ENCODE measurements at regions not wholly inside any gene's neighbourhood (a gene's known extent, or its start where the extent isn't known, plus 50 kb on each side); places are given as distances from the start of the nearest gene placed in this dataset.

DNA sequence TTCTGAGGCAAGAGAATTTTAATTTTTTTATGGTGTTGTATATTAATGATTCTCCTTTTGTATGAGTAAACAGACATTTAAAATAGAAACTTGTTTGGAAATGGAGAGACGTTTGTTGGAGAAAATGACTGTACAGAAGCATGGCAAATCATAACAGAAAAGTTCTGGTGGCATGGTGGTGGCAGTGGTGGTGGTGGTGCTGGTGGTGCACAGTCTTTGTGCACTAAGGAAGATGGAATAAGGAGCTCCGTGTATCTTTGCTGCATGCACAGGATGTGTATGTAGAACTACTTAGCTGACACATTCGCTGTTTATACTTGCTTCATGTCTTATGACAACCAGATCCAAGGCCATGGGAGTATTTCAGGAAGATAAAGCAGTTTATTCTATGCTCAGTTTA is 294.9 kb downstream of the UTRN start:
- H3K27me3 Mint-ChIP-seq (ENCODE audit: low read depth), result no peaks in the 10 kb centered on the region
- no peak for DNase-seq
- no peaks in the 10 kb centered on the region for H3K9me3 Mint-ChIP-seq
- H3K36me3 Mint-ChIP-seq (ENCODE audit: insufficient read depth), result peaks cover 7% of the 10 kb centered on the region
- ATAC-seq, result no peak
- H3K4me1 Mint-ChIP-seq (ENCODE audit: low read depth), result peaks cover 31% of the 10 kb centered on the region
- H3K4me3 Mint-ChIP-seq, result no peak overlapping the region

DNA sequence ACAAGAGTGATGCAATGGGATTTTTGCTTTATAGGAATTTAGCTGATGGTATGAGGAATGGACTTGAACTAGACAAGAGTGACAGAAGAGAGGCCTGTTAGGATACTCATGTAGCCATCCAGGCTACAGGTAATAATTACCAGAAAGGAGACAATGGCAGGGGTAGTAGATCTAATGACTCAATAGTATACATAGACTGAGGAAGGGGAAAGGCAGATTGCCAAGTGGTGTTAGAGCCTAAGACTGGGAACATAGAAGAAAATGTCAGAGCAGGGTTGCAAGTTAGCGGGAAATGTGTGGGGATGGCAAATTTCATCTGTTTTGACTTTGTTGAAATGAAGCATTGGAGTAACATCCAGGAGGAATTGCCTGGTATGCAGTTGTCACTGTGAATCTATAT is 295.6 kb downstream of the UTRN start:
- peaks cover 24% of the 10 kb centered on the region for H3K4me1 Mint-ChIP-seq (ENCODE audit: low read depth)
- no peak overlapping the region for H3K4me3 Mint-ChIP-seq
- no peaks in the 10 kb centered on the region for H3K9me3 Mint-ChIP-seq
- no peaks in the 10 kb centered on the region for H3K27me3 Mint-ChIP-seq (ENCODE audit: low read depth)
- no peak for DNase-seq
- peaks cover 7% of the 10 kb centered on the region for H3K36me3 Mint-ChIP-seq (ENCODE audit: insufficient read depth)
- ATAC-seq, result no peak

DNA sequence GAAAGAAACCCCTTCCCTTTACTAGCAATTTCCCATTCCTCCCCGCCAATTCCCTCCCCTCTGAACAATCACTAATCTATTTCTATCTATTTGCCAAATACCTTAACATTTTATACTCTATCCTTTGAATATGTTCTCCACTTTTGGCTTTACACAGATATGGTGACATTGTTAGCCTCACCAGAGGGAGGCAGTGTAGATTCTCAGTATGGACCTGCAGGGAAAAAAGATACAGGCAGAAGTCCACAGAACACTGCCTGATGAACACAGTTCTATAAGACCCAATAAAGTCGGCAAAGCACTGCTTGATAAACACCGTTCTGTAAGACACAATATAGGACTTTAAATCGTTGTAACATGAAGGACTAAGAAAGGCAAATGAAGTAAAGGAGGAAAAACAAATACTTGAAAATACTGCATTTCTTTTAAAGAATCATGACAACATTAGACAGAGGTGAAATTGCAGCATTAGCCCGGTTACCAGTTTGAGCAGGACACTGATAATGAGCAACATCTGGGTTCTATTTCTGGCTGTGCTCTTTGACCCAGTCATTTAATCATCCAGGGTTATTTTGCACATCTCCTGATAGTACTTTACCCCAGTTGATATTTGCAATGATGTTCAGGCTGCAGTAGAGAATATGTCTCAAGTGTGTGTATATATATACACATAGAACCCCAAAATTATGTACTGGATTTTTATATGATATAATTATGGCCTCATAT is 296.8 kb downstream of the UTRN start:
- ATAC-seq (no peak), DNase-seq (no peak)
- Mint-ChIP-seq H3K36me3 (ENCODE audit: insufficient read depth) (peaks cover 5% of the 10 kb centered on the region), H3K4me1 (ENCODE audit: low read depth) (peaks cover 26% of the 10 kb centered on the region), H3K4me3 (no peak overlapping the region), H3K9me3 (no peaks in the 10 kb centered on the region), H3K27me3 (ENCODE audit: low read depth) (no peaks in the 10 kb centered on the region)

DNA sequence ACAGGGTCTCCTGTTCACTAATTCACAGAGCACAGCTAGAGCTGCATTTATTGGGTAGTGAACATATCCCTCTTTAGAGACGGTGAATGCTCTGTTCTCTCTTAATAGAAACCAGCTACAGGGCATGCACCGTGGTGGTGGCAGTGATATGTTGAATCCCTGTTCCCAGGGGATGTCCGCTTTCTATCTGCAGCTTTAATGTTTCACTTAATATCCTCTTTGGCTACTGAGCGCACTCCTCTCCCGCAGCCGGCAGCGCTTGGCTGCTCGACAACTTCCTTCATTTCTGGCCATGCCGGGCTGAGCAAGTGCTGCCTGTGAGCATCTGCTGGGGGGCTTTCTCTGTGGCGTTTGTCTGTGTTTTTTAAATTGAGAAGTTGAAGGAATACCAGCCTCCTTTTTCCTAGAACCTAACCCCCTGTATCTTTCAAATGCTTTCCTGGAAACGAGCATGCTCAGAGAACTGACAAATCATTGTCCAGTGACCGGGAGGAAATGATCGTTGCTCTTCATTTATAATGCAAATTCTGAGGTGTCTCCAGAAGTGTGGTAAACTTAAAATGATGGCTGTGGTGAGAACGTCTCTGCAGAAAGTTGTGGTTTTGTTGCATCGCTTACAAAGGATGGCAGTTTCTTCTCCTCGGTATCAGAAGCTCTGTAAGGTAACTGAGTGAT is 297.9 kb downstream of the UTRN start:
- Mint-ChIP-seq H3K9me3 (no peaks in the 10 kb centered on the region), H3K36me3 (ENCODE audit: insufficient read depth) (peaks cover 7% of the 10 kb centered on the region), H3K27me3 (ENCODE audit: low read depth) (no peaks in the 10 kb centered on the region), H3K4me1 (ENCODE audit: low read depth) (peaks cover 26% of the 10 kb centered on the region), H3K4me3 (peak overlapping the region; percentile 82)
- peak; percentile 12 for DNase-seq
- ATAC-seq, result peak; percentile 93 to 95

DNA sequence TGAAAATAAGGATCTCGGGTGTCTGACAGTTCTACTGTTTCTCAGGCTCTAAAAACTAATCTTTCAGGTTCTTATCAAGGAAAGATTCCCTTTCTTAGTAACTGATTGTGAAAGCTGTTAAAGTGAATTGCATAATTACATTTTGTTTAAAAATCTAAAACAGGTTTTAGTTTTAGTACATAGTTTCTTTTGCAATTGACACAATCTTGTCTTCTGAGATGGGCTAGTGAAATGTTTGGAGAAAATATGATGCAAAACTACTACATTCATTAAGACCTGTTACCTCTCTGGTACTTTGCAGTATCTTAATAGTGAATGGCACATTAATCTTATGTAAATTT is 298.4 kb downstream of the UTRN start:
- Mint-ChIP-seq H3K27me3 (ENCODE audit: low read depth) (no peaks in the 10 kb centered on the region), H3K4me3 (peak overlapping the region; percentile 82), H3K4me1 (ENCODE audit: low read depth) (peaks cover 28% of the 10 kb centered on the region), H3K36me3 (ENCODE audit: insufficient read depth) (peaks cover 7% of the 10 kb centered on the region), H3K9me3 (no peaks in the 10 kb centered on the region)
- peak in 1 of 2 donors; percentile 6 for ATAC-seq
- no peak for DNase-seq

DNA sequence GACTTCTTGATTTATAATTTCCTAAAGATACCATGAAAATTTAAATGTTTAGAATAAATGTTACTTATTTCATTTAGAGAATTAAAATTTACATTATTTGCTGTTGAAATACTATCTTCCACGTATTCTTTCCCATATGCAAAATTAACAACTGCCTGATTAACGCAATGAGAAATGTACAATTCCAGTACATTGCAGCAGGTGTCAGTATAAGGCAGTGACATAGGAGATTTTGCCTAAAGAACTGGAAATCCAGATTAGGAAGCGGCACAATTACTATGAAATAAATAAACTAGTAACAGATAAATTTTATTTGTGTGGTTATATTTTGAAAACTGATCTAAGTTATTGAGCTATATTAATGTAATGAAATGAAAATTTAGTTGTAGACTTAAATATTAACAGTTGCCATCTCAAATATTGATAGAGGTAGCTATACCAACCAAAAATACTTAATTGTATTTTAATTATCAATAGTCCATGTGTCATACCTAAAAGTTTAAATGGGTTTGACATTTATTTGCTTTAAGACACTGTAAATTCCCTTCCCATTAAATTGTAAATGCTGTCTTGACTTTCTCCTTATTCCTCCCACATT is 300.2 kb downstream of the UTRN start:
- H3K4me3 Mint-ChIP-seq, result no peak overlapping the region
- H3K4me1 Mint-ChIP-seq (ENCODE audit: low read depth), result peaks cover 25% of the 10 kb centered on the region

DNA sequence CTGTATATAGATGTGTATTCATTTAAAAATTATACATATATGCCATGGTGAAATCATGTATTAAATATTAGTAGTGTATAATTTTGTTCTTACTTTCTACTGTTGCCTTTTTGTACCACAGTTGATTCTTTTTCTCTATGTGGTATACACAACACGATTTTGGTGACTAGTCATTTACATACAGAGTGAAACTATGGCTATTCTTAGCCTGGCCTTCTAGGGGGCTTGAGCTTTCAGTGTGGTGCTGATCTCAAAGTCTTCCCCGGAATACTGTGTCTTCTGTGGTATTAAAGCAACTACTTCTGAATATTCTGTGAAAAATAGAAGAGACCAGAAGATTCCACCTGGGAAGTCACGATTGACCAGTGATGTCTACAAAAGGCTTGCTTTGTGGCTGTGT is 301.9 kb downstream of the UTRN start:
- H3K4me1 Mint-ChIP-seq (ENCODE audit: low read depth), result peaks cover 23% of the 10 kb centered on the region
- no peak overlapping the region for H3K4me3 Mint-ChIP-seq
- H3K27me3 Mint-ChIP-seq (ENCODE audit: low read depth), result no peaks in the 10 kb centered on the region
- DNase-seq (no peak), ATAC-seq (no peak)
- H3K9me3 Mint-ChIP-seq, result no peaks in the 10 kb centered on the region
- H3K36me3 Mint-ChIP-seq (ENCODE audit: insufficient read depth), result peaks cover 10% of the 10 kb centered on the region

More for the DNA sequence above, 300.2 kb downstream of the UTRN start:
- Mint-ChIP-seq H3K9me3 (no peaks in the 10 kb centered on the region), H3K27me3 (ENCODE audit: low read depth) (no peaks in the 10 kb centered on the region), H3K36me3 (ENCODE audit: insufficient read depth) (peaks cover 4% of the 10 kb centered on the region)
- DNase-seq (no peak), ATAC-seq (no peak)

DNA sequence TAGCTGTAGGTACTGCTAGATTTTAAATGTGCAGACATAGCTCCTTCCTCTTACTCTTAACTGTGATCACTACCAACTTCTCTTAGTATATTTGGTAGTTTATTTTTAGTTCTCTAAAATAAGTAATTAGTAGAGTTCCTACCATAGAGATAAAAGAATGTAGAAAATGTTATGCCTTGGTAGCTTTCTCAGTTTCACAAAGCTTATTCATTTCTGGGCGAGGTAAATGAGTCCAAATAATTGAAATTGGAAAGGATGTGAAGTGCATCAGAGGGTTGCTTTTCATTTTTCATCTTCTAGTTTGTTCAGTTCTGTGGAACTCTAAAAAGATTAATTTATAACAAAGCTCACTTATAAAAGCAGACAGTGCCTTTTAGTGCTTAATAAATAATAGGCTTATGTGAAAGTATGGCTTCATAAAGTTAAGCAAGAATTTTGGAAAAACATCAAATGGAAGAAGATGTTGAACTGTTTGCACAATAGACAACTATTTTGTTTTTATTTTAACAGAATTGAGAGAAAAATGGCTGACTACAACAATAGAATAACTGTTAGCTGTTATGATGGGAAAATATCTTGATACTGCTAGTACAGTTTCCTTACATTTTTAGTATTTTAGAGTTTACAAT is 303.7 kb downstream of the UTRN start:
- H3K4me3 Mint-ChIP-seq, result no peak overlapping the region
- H3K36me3 Mint-ChIP-seq (ENCODE audit: insufficient read depth), result peaks cover 15% of the 10 kb centered on the region
- ATAC-seq, result peak; percentile 28 to 79
- H3K27me3 Mint-ChIP-seq (ENCODE audit: low read depth), result no peaks in the 10 kb centered on the region
- no peak for DNase-seq
- peaks cover 13% of the 10 kb centered on the region for H3K4me1 Mint-ChIP-seq (ENCODE audit: low read depth)
- no peaks in the 10 kb centered on the region for H3K9me3 Mint-ChIP-seq

DNA sequence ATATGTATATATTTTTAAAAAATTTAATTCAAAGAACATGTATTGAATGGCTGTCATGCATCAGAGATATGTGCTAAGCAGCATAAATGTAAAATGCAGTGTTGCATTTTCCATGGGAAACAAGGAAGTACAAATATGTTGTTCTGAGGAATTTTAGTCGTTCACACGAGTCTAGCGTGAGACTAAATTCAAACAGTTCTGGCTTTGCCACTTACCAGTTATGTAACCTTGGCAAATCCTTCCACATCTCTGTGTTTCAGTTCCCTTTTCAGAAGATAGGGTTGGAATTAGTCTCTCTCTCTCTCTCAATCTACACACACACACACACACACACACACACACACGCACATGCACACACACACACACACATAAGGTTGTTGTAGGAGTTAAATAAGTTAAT is 305.4 kb downstream of the UTRN start:
- no peak for ATAC-seq
- Mint-ChIP-seq H3K4me3 (no peak overlapping the region), H3K36me3 (ENCODE audit: insufficient read depth) (peaks cover 15% of the 10 kb centered on the region), H3K27me3 (ENCODE audit: low read depth) (no peaks in the 10 kb centered on the region), H3K4me1 (ENCODE audit: low read depth) (peaks cover 12% of the 10 kb centered on the region), H3K9me3 (no peaks in the 10 kb centered on the region)
- no peak for DNase-seq

DNA sequence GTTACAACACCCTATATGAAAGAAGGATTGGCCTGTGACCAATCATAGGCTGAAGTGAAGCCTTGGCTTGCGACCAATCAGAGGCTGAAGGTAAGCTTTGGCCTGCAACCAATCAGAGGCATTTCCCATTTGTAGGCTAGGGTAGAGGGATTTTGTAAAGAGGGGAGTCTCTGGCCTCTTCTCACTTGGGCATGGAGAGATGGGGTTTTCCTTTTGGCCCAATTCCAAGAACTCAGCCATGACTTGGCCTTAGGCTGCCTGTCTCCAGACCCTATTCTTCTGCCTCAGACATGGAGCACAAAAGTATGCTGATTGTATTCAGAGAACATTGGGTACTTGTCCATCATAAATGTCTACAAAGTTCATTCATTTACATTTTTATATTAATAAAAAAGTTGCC is 308.3 kb downstream of the UTRN start:
- no peaks in the 10 kb centered on the region for H3K9me3 Mint-ChIP-seq
- H3K27me3 Mint-ChIP-seq (ENCODE audit: low read depth), result no peaks in the 10 kb centered on the region
- H3K4me1 Mint-ChIP-seq (ENCODE audit: low read depth), result peaks cover 25% of the 10 kb centered on the region
- DNase-seq (no peak), ATAC-seq (no peak)
- H3K36me3 Mint-ChIP-seq (ENCODE audit: insufficient read depth), result peaks cover 23% of the 10 kb centered on the region
- no peak overlapping the region for H3K4me3 Mint-ChIP-seq

DNA sequence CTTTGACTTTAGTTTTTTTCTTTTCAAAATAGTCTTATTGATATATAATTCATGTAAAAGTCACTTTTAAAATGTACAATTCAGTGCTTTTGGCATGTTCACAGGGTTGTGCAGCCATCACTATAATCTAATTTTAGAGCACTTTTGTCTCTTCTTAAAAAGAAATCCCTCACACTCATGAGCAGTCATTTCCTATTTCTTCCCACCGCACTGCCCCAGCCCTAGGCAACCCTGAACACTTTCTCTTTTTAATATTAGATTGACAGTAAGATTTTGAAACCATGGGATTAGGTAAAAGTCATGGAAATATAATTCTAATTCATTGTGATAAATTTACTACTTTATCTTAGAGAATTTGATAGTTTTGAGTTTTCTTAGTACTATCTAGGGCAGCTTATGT is 309.4 kb downstream of the UTRN start:
- Mint-ChIP-seq H3K36me3 (ENCODE audit: insufficient read depth) (peaks cover 25% of the 10 kb centered on the region), H3K4me1 (ENCODE audit: low read depth) (peaks cover 27% of the 10 kb centered on the region), H3K9me3 (no peaks in the 10 kb centered on the region), H3K27me3 (ENCODE audit: low read depth) (no peaks in the 10 kb centered on the region), H3K4me3 (no peak overlapping the region)
- ATAC-seq (no peak), DNase-seq (no peak)

DNA sequence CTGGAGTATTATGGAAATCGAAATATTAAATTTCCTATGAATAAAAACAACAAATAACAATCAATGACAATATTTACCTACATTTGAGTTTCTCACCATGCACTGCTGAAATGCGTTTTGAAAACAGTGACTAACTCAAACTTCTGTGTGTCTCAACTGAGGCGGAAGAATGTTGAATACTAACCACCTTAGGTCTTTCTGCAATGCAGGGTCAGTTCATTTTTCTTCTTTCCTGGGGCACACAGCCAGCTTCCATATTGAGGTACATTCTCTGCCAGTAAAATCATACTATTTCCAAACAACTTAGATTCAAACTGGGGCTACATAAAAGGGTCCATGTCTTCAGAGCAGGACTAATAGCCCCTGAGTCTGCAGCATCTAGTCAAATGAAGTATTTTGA is 310.1 kb downstream of the UTRN start:
- Mint-ChIP-seq H3K36me3 (ENCODE audit: insufficient read depth) (peaks cover 28% of the 10 kb centered on the region), H3K4me1 (ENCODE audit: low read depth) (peaks cover 30% of the 10 kb centered on the region), H3K4me3 (no peak overlapping the region), H3K9me3 (no peaks in the 10 kb centered on the region), H3K27me3 (ENCODE audit: low read depth) (no peaks in the 10 kb centered on the region)
- DNase-seq (no peak), ATAC-seq (no peak)

DNA sequence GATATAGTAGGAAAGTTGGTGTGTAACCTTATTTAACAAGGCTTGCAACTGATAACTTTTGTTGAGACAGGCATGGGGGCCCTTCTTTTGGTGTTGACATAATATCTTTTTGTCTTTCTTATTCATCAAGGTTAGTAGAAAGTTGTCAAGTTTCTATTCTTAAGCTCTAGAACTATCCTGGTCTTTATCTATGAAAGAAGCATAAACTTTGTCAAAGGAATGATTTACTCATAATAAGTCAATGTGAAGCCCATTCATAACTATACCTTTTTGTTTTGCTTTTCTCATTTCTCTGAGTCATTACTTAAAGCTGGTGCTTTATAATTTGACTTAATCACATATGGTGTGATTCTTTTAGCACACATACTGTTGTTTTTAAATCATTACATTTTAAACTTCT is 312.4 kb downstream of the UTRN start:
- Mint-ChIP-seq H3K4me1 (ENCODE audit: low read depth) (peaks cover 43% of the 10 kb centered on the region), H3K36me3 (ENCODE audit: insufficient read depth) (peaks cover 30% of the 10 kb centered on the region), H3K27me3 (ENCODE audit: low read depth) (no peaks in the 10 kb centered on the region), H3K9me3 (no peaks in the 10 kb centered on the region), H3K4me3 (no peak overlapping the region)
- peak; percentile 84 to 92 for ATAC-seq
- DNase-seq, result no peak

DNA sequence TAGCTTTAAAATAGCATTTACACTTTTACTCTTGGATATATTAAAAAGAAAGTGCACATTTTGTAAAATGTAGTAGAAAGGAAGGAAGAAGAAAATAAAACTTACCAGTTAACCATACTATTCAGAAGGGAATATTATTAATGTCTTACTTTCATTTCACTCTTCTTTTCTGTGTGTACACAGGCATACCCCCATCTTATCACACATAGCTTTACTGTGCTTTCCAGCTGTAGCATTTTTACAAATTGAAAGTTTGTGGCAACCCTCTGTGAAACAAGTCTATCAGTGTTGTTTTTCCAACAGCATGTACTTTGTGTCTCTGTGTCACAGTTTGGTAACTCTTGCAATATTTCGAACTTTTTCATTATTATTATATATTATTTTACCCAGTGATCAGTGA is 314.5 kb downstream of the UTRN start:
- no peaks in the 10 kb centered on the region for H3K9me3 Mint-ChIP-seq
- H3K4me3 Mint-ChIP-seq, result no peak overlapping the region
- H3K27me3 Mint-ChIP-seq (ENCODE audit: low read depth), result no peaks in the 10 kb centered on the region
- H3K36me3 Mint-ChIP-seq (ENCODE audit: insufficient read depth), result peaks cover 25% of the 10 kb centered on the region
- DNase-seq (no peak), ATAC-seq (no peak)
- H3K4me1 Mint-ChIP-seq (ENCODE audit: low read depth), result peaks cover 49% of the 10 kb centered on the region

DNA sequence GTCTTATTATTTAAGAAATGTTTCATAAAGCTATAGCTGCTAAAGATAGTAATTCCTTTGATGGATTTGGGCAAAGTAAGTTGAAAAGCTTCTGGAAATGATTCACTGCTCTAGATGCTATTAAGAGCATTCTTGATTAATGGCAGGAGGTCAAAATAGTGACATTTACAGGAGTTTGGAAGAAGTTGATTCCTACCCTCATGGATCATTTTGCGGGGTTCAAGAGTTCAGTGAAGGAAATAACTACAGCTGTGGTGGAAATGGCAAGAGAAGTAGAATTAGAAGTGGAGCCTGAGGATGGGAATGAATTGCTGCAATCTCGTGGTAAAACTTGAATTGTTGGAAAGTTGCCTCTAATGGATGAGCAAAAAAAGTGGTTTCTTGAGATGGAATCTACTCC is 316.1 kb downstream of the UTRN start:
- H3K9me3 Mint-ChIP-seq, result no peaks in the 10 kb centered on the region
- no peaks in the 10 kb centered on the region for H3K27me3 Mint-ChIP-seq (ENCODE audit: low read depth)
- DNase-seq (no peak), ATAC-seq (no peak)
- peaks cover 21% of the 10 kb centered on the region for H3K36me3 Mint-ChIP-seq (ENCODE audit: insufficient read depth)
- H3K4me1 Mint-ChIP-seq (ENCODE audit: low read depth), result peaks cover 51% of the 10 kb centered on the region
- H3K4me3 Mint-ChIP-seq, result no peak overlapping the region

Data from activated T-cell treated with anti-CD3 and anti-CD28 coated beads, Interleukin-2, amount 50 U/mL, for 4 hours (primary cell).